GM18508 (cell line): ENCODE measurements at regions not wholly inside any gene's neighbourhood (a gene's known extent, or its start where the extent isn't known, plus 50 kb on each side); places are given as distances from the start of the nearest gene placed in this dataset.

Experiments used
- ATAC-seq: cut with Tn5 transposase; IDR thresholded peaks from one replicate; pipeline ENCODE4 v1.9.1; 2021; ENCODE audit warnings: moderate number of reproducible peaks; ENCODE audit not compliant: insufficient read depth, unreplicated experiment

GRCh38 chr4:162952232-162952631 is 214.5 kb downstream of the NAF1 start:
- no peak for ATAC-seq

GRCh38 chr4:162945713-162946112 is 221.0 kb downstream of the NAF1 start:
- no peak for ATAC-seq

- no peak for ATAC-seq
Observed at GRCh38 chr4:162943263-162943662, 223.4 kb downstream of the NAF1 start.

- ATAC-seq: no peak
Observed at GRCh38 chr4:162938738-162939485, 227.8 kb downstream of the NAF1 start.

- ATAC-seq: no peak
Observed at GRCh38 chr4:162935214-162935613, 231.5 kb downstream of the NAF1 start.

GRCh38 chr4:162931286-162931685 is 235.4 kb downstream of the NAF1 start:
- ATAC-seq: no peak

GRCh38 chr4:162921178-162921785 is 245.4 kb downstream of the NAF1 start:
- ATAC-seq: no peak

- ATAC-seq: no peak
Observed at GRCh38 chr4:162920649-162921048, 246.0 kb downstream of the NAF1 start.

GRCh38 chr4:162912482-162912881 is 254.2 kb downstream of the NAF1 start:
- no peak for ATAC-seq

GRCh38 chr4:162911349-162911748 is 255.3 kb downstream of the NAF1 start:
- ATAC-seq: no peak

GRCh38 chr4:162909952-162910351 is 256.7 kb downstream of the NAF1 start:
- no peak for ATAC-seq

GRCh38 chr4:162894387-162894786 is 272.3 kb downstream of the NAF1 start:
- ATAC-seq: no peak

- ATAC-seq: peak; percentile 99
Observed at GRCh38 chr4:162891788-162892707, 274.6 kb downstream of the NAF1 start.

GRCh38 chr4:162878096-162878495 is 288.6 kb downstream of the NAF1 start:
- no peak for ATAC-seq

- ATAC-seq: no peak
Observed at GRCh38 chr4:162874748-162875147, 291.9 kb downstream of the NAF1 start.

GRCh38 chr4:162871990-162872389 is 294.7 kb downstream of the NAF1 start:
- ATAC-seq: no peak

- no peak for ATAC-seq
Observed at GRCh38 chr4:162869157-162869556, 297.5 kb downstream of the NAF1 start.

- ATAC-seq: no peak
Observed at GRCh38 chr4:162866565-162866964, 300.1 kb downstream of the NAF1 start.

GRCh38 chr4:162865102-162865501 is 301.6 kb downstream of the NAF1 start:
- no peak for ATAC-seq

- ATAC-seq: no peak
Observed at GRCh38 chr4:162853788-162854187, 312.9 kb downstream of the NAF1 start.

GRCh38 chr4:162852642-162853041 is 314.0 kb downstream of the NAF1 start:
- no peak for ATAC-seq
